CD8-positive, alpha-beta memory T cell (primary cell): ENCODE measurements at regions not wholly inside any gene's neighbourhood (a gene's known extent, or its start where the extent isn't known, plus 50 kb on each side); places are given as distances from the start of the nearest gene placed in this dataset.

Experiments used
- CTCF ChIA-PET: fragments of 350-600 bp; sonication (Branson Sonifier 250); formaldehyde crosslinking; loops from one replicate; lab custom pipeline; 2021; ENCODE audit warnings: antibody characterized with exemption; lab: Charles Lee
- POLR2A ChIA-PET: fragments of 350-600 bp; sonication (Branson Sonifier 250); formaldehyde crosslinking; loops from one replicate; lab custom pipeline; 2021; ENCODE audit warnings: antibody characterized with exemption; lab: Charles Lee
- DNase-seq, 5 donors: peaks; one replicate each; pipeline versions ENCODE4 v3.0.0 to v3.0.0-alpha.2; 2020 to 2022; ENCODE audit warnings: mixed read lengths in 1 of 5
- H3K27ac ChIP-seq: one replicate; pipeline ENCODE4 v1.7.0; 2013; ENCODE audit warnings: low read depth, mild to moderate bottlenecking, low read length, moderate library complexity
- H3K27me3 ChIP-seq: 2 replicates; pipeline ENCODE4 v1.7.0; 2013; ENCODE audit warnings: low read length, mild to moderate bottlenecking; ENCODE audit not compliant: insufficient read depth, poor library complexity, severe bottlenecking
- H3K36me3 ChIP-seq: 2 replicates; pipeline ENCODE4 v1.7.0; 2013; ENCODE audit warnings: mild to moderate bottlenecking, low read length, moderate library complexity; ENCODE audit not compliant: insufficient read depth
- H3K4me1 ChIP-seq: 2 replicates; pipeline ENCODE4 v1.7.0; 2013; ENCODE audit warnings: mild to moderate bottlenecking, low read length, moderate library complexity; ENCODE audit not compliant: insufficient read depth
- H3K4me3 ChIP-seq: 2 replicates; pipeline ENCODE4 v1.7.0; 2013; ENCODE audit warnings: mild to moderate bottlenecking, low read length
- H3K9me3 ChIP-seq: 2 replicates; pipeline ENCODE4 v1.7.0; 2013; ENCODE audit warnings: mild to moderate bottlenecking, low read length
- H3K27ac Mint-ChIP-seq, 8 donors: one replicate each; pipeline ENCODE4 v1.8.0; 2020 to 2021; ENCODE audit warnings: mixed read lengths in 8 of 8, mild to moderate bottlenecking in 6 of 8, inconsistent platforms in 3 of 8, moderate library complexity in 3 of 8
- H3K27me3 Mint-ChIP-seq, 2 donors: one replicate each; pipeline ENCODE4 v1.8.0; 2020 to 2021; ENCODE audit warnings: mixed read lengths in 2 of 2, mild to moderate bottlenecking in 1 of 2, moderate library complexity in 1 of 2
- H3K36me3 Mint-ChIP-seq, 3 donors: one replicate each; pipeline ENCODE4 v1.8.0; 2020 to 2021; ENCODE audit warnings: mixed read lengths in 3 of 3, inconsistent platforms in 1 of 3, mild to moderate bottlenecking in 1 of 3
- H3K4me1 Mint-ChIP-seq, 3 donors: one replicate each; pipeline ENCODE4 v1.8.0; 2020 to 2021; ENCODE audit warnings: mixed read lengths in 3 of 3, inconsistent platforms in 1 of 3, mild to moderate bottlenecking in 1 of 3
- H3K4me3 Mint-ChIP-seq, 7 donors: one replicate each; pipeline ENCODE4 v1.8.0; 2020 to 2021; ENCODE audit warnings: mixed read lengths in 7 of 7, mild to moderate bottlenecking in 6 of 7, moderate library complexity in 4 of 7, inconsistent platforms in 2 of 7
- H3K9me3 Mint-ChIP-seq, 5 donors: one replicate each; pipeline ENCODE4 v1.8.0; 2020 to 2022; ENCODE audit warnings: mixed read lengths in 5 of 5, mild to moderate bottlenecking in 3 of 5, moderate library complexity in 2 of 5, inconsistent platforms in 1 of 5

DNA sequence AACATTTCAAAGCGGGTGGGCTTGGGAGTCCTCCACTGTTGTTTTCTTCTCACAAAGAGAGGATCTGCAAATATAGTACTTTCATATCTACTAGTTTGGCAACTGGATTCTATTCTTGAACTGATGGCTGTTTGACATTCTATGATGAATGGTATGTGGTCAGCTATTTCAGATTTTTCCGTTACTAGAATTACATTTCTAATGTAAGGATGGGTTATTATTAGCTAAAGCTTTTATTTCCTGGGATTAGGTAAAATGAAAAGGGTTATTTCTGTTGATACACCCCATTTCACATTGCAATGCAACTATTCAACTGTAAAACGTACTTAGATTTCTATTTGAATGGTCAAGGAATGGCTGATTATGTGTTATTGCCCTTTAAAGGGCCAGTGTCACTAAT, 629.7 kb downstream of the DACH1 start:
- Mint-ChIP-seq H3K36me3 (no peaks in the 10 kb centered on the region), H3K27me3 (no peaks in the 10 kb centered on the region), H3K4me3 (no peak overlapping the region), H3K27ac (no peak overlapping the region), H3K4me1 (no peaks in the 10 kb centered on the region), H3K9me3 (peaks cover 0 to 2% (median 0%) of the 10 kb centered on the region in 5 donors)
- Histone ChIP-seq H3K36me3 (no peaks in the 10 kb centered on the region), H3K9me3 (no peaks in the 10 kb centered on the region), H3K4me1 (no peaks in the 10 kb centered on the region), H3K27me3 (no peaks in the 10 kb centered on the region), H3K4me3 (no peak overlapping the region), H3K27ac (no peak overlapping the region)
- ChIA-PET POLR2A (no interaction called here), CTCF (no interaction called here)
- DNase-seq = no peak

DNA sequence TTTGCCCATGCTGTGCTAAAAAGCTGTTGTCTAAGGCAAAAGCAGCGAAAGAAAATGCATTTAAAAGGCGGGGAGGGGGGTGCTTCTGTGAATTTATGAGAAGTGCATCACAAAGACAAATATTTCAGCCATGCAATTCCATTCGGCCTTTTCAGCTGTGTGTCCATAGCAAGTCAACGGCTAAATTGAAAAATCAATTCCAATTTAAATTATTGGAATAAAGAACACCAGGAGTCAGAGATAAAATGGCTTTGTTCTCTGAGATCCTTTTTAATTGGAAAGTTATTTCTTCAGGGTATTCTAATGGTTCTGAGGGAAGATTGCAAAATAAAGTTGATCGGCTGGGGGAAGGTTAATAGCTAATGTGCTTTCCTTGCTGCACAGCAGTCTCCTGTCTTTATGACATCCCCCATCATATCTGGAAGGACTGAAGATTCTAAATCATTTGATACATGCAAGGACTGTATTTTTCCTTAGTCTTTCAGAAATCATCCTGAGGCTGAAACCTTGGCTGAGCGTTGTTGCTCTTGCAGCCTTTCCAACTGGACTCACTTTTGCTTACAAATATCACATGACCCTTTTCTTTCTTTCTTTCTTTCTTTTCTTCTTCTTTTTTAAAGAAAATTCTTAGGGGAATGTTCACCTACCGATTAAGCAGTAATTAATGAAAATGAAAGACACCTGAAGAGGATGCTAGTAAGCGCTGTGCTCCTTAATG, 647.1 kb downstream of the DACH1 start:
- no peak overlapping the region for H3K27ac Mint-ChIP-seq
- H3K4me3 Mint-ChIP-seq = no peak overlapping the region
- H3K36me3 Mint-ChIP-seq = no peaks in the 10 kb centered on the region
- no peaks in the 10 kb centered on the region for H3K36me3 ChIP-seq
- H3K4me1 Mint-ChIP-seq = no peaks in the 10 kb centered on the region
- peaks cover 0 to 2% of the 10 kb centered on the region in 2 donors for H3K27me3 Mint-ChIP-seq
- no peak for DNase-seq
- POLR2A ChIA-PET = no interaction called here
- H3K4me1 ChIP-seq = no peaks in the 10 kb centered on the region
- peaks cover 0 to 4% (median 0%) of the 10 kb centered on the region in 5 donors for H3K9me3 Mint-ChIP-seq
- CTCF ChIA-PET = no interaction called here
- no peaks in the 10 kb centered on the region for H3K9me3 ChIP-seq
- no peak overlapping the region for H3K27ac ChIP-seq
- no peak overlapping the region for H3K4me3 ChIP-seq
- no peaks in the 10 kb centered on the region for H3K27me3 ChIP-seq

DNA sequence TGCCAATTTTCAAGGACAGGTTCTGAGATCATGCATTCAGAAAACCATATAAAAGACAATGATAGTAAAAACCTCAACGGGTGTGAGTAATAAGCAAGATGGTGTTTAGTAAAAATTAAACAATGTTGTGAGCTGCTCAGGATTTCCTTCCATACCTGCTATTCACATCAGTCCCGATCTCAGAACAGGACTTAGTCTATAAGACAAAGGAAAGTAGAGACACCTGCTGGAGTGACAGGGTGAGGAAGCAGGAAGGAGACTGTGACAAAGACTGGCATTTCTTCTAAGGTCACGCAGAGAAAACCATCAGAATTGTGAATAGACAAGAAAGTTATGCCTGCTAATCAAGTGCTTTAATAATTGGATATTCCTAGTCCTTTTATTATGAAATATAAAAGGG, 648.0 kb downstream of the DACH1 start:
- Histone ChIP-seq H3K27me3 (no peaks in the 10 kb centered on the region), H3K4me3 (no peak overlapping the region), H3K9me3 (no peaks in the 10 kb centered on the region), H3K36me3 (no peaks in the 10 kb centered on the region), H3K4me1 (no peaks in the 10 kb centered on the region), H3K27ac (no peak overlapping the region)
- Mint-ChIP-seq H3K4me3 (no peak overlapping the region), H3K4me1 (no peaks in the 10 kb centered on the region), H3K9me3 (peaks cover 0 to 6% (median 0%) of the 10 kb centered on the region in 5 donors), H3K36me3 (no peaks in the 10 kb centered on the region), H3K27ac (no peak overlapping the region), H3K27me3 (peaks cover 0 to 2% of the 10 kb centered on the region in 2 donors)
- DNase-seq = no peak
- ChIA-PET CTCF (no interaction called here), POLR2A (no interaction called here)

DNA sequence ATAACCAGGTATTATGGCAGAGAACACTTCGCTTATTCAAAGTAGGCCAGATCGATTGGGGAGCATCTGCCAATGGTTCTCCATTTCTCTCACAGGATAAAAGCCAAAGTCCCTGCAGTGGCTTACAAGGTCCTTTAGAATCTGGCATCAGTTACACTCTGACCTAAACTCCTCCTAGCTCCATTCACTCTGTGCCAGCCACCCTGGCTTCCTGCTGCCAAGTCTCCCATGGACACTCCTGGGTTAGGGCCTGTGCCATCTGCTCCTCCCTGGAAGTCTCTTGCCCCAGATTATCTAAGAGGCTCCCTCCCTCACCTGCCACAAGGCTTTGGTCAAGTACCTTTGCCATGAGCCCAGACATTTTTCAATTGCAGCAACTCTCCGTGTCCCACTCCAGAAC, 649.2 kb downstream of the DACH1 start:
- Histone ChIP-seq H3K4me3 (no peak overlapping the region), H3K27ac (no peak overlapping the region), H3K27me3 (no peaks in the 10 kb centered on the region), H3K9me3 (no peaks in the 10 kb centered on the region), H3K36me3 (no peaks in the 10 kb centered on the region), H3K4me1 (no peaks in the 10 kb centered on the region)
- ChIA-PET CTCF (no interaction called here), POLR2A (no interaction called here)
- Mint-ChIP-seq H3K27me3 (peaks cover 0 to 2% of the 10 kb centered on the region in 2 donors), H3K36me3 (no peaks in the 10 kb centered on the region), H3K9me3 (peaks cover 0 to 6% (median 0%) of the 10 kb centered on the region in 5 donors), H3K4me1 (no peaks in the 10 kb centered on the region), H3K27ac (no peak overlapping the region), H3K4me3 (no peak overlapping the region)
- DNase-seq = no peak

DNA sequence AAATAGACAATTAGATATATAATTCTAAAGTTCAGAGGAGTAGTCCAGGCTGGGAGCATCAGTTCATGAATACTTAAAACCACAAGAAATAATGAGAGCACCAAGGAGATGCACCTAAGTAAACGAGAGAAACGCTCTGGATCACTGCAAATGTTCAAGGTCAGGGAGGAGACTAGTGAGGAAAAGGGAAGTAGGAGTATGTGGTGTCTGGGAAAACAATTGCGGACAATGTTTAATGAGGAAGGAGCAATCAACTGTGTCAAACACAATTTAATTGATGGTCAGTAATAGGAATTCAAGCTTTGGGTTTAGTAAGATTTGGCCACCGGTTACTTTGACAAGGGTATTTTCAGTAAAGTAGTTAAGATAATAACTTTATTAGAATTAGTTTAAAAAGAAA, 652.2 kb downstream of the DACH1 start:
- no peaks in the 10 kb centered on the region for H3K27me3 ChIP-seq
- H3K4me3 ChIP-seq = no peak overlapping the region
- CTCF ChIA-PET = no interaction called here
- H3K27ac ChIP-seq = no peak overlapping the region
- DNase-seq = no peak
- no peaks in the 10 kb centered on the region for H3K36me3 ChIP-seq
- Mint-ChIP-seq H3K4me1 (no peaks in the 10 kb centered on the region), H3K27me3 (peaks cover 0 to 2% of the 10 kb centered on the region in 2 donors), H3K27ac (no peak overlapping the region), H3K4me3 (no peak overlapping the region), H3K36me3 (no peaks in the 10 kb centered on the region), H3K9me3 (peaks cover 0 to 6% (median 0%) of the 10 kb centered on the region in 5 donors)
- no peaks in the 10 kb centered on the region for H3K4me1 ChIP-seq
- no peaks in the 10 kb centered on the region for H3K9me3 ChIP-seq
- POLR2A ChIA-PET = no interaction called here

DNA sequence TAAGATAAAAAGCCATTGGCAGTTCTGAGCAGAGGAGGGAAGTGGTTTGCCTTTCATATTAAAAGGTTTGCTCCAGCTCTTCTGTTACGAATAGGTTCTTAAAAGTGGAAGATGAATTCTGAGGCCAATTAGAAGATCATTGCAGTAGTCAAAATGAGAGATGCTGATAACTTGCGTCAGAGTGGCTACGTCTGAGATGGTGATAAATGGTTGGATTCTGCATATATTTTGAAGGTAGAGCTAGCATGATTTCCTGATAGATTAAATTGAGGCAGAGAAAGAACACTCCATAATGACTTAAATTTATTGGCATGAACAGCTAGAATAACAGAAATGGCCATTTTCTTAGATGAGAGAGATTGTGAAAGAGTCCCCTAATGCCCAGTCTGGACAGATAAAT, 652.6 kb downstream of the DACH1 start:
- Histone ChIP-seq H3K27me3 (no peaks in the 10 kb centered on the region), H3K27ac (no peak overlapping the region), H3K9me3 (no peaks in the 10 kb centered on the region), H3K4me3 (no peak overlapping the region), H3K4me1 (no peaks in the 10 kb centered on the region), H3K36me3 (no peaks in the 10 kb centered on the region)
- Mint-ChIP-seq H3K9me3 (peaks cover 0 to 6% (median 0%) of the 10 kb centered on the region in 5 donors), H3K27ac (no peak overlapping the region), H3K36me3 (no peaks in the 10 kb centered on the region), H3K4me1 (no peaks in the 10 kb centered on the region), H3K4me3 (no peak overlapping the region), H3K27me3 (peaks cover 0 to 2% of the 10 kb centered on the region in 2 donors)
- DNase-seq = no peak
- POLR2A ChIA-PET = no interaction called here
- CTCF ChIA-PET = no interaction called here

DNA sequence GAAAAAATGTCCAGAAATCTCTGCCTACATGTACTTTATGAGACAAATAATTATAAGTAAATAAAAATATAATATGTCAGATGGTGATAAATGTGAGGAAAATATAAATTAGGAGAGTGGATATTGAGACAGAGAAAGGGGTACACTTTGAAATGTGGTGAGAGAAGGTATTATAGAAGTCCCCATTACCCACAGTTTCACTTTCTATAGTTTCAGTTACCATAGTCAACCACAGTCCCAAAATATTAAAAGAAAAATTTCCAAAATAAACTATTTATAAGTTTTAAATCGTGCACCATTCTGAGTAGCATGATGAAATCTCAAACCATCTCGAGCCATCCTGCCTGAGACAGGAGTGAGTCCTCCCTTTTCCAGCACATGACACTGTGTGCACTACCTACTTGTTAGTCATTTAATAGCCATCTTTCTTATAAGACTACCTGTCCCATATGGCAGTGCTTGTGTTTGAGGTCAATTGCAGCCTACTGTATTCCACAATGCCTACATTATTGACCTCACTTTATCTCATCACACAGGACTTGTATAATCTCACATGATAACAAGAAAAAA, 653.7 kb downstream of the DACH1 start:
- no peaks in the 10 kb centered on the region for H3K36me3 ChIP-seq
- H3K27me3 ChIP-seq = no peaks in the 10 kb centered on the region
- Mint-ChIP-seq H3K4me1 (no peaks in the 10 kb centered on the region), H3K36me3 (no peaks in the 10 kb centered on the region), H3K27ac (no peak overlapping the region), H3K4me3 (no peak overlapping the region), H3K27me3 (peaks cover 0 to 2% of the 10 kb centered on the region in 2 donors), H3K9me3 (peaks cover 0 to 6% (median 0%) of the 10 kb centered on the region in 5 donors)
- H3K27ac ChIP-seq = no peak overlapping the region
- DNase-seq = no peak
- H3K4me1 ChIP-seq = no peaks in the 10 kb centered on the region
- H3K4me3 ChIP-seq = no peak overlapping the region
- ChIA-PET POLR2A (no interaction called here), CTCF (no interaction called here)
- H3K9me3 ChIP-seq = no peaks in the 10 kb centered on the region

DNA sequence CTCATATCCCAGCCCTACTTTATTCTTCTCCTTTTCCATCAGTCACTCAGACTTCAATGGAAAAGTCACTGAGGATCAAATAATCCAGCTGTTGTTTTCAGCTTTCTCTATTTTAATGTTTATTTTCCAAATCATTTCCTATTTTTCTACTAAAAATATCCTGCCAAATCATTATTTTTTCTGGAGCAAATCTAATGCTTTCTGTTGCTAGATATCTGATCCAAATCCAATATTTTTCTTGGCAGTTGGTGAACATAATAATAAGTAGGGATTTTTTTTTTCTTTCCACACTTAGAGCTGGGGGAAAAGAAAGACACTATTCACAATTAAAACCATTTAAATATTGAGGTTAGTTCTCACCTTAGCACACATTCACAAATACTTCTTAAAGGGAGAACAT, 656.1 kb downstream of the DACH1 start:
- Histone ChIP-seq H3K9me3 (no peaks in the 10 kb centered on the region), H3K4me3 (no peak overlapping the region), H3K27ac (no peak overlapping the region), H3K27me3 (no peaks in the 10 kb centered on the region), H3K4me1 (no peaks in the 10 kb centered on the region), H3K36me3 (no peaks in the 10 kb centered on the region)
- H3K9me3 Mint-ChIP-seq = peaks cover 0 to 2% (median 0%) of the 10 kb centered on the region in 5 donors
- H3K27ac Mint-ChIP-seq = no peak overlapping the region
- no peak for DNase-seq
- H3K4me1 Mint-ChIP-seq = no peaks in the 10 kb centered on the region
- H3K4me3 Mint-ChIP-seq = no peak overlapping the region
- no peaks in the 10 kb centered on the region for H3K27me3 Mint-ChIP-seq
- ChIA-PET CTCF (no interaction called here), POLR2A (no interaction called here)
- H3K36me3 Mint-ChIP-seq = no peaks in the 10 kb centered on the region
